NCI-H2029 treated with DMSO at 0.1 percent for 48 hours (cell line): ENCODE measurements at regions not wholly inside any gene's neighbourhood (a gene's known extent, or its start where the extent isn't known, plus 50 kb on each side); places are given as distances from the start of the nearest gene placed in this dataset.

Source experiments
- DNase-seq: peaks from one replicate; lab custom pipeline; 2025; lab: John Stamatoyannopoulos, UW

GRCh38 chr17:79501910-79502309 is 108.9 kb downstream of the RBFOX3 start:
- no peak for DNase-seq

- no peak for DNase-seq
Observed at GRCh38 chr17:79500745-79501618, 109.9 kb downstream of the RBFOX3 start.

- no peak for DNase-seq
Observed at GRCh38 chr17:79498854-79499253, 112.0 kb downstream of the RBFOX3 start.

GRCh38 chr17:79497777-79498348 is 113.0 kb downstream of the RBFOX3 start:
- DNase-seq = no peak

GRCh38 chr17:79496422-79497005 is 114.3 kb downstream of the RBFOX3 start:
- DNase-seq = no peak

- no peak for DNase-seq
Observed at GRCh38 chr17:79495665-79496064, 115.2 kb downstream of the RBFOX3 start.

GRCh38 chr17:79491006-79491405 is 119.8 kb downstream of the RBFOX3 start:
- no peak for DNase-seq

GRCh38 chr17:79490530-79490929 is 120.3 kb downstream of the RBFOX3 start:
- DNase-seq = no peak

- DNase-seq = no peak
Observed at GRCh38 chr17:79487149-79487548, 123.7 kb downstream of the RBFOX3 start.

GRCh38 chr17:79485991-79486390 is 124.9 kb downstream of the RBFOX3 start:
- no peak for DNase-seq

- DNase-seq = no peak
Observed at GRCh38 chr17:79485419-79485985, 125.3 kb downstream of the RBFOX3 start.

GRCh38 chr17:79484600-79485418 is 126.0 kb downstream of the RBFOX3 start:
- no peak for DNase-seq

GRCh38 chr17:79483842-79484241 is 127.0 kb downstream of the RBFOX3 start:
- DNase-seq = no peak

GRCh38 chr17:79482727-79483521 is 127.9 kb downstream of the RBFOX3 start:
- DNase-seq = no peak

GRCh38 chr17:79479876-79480275 is 131.0 kb downstream of the RBFOX3 start:
- no peak for DNase-seq

- no peak for DNase-seq
Observed at GRCh38 chr17:79478841-79479240, 132.0 kb downstream of the RBFOX3 start.

GRCh38 chr17:79478051-79478461 is 132.8 kb downstream of the RBFOX3 start:
- no peak for DNase-seq

GRCh38 chr17:79476074-79476652 is 134.7 kb downstream of the RBFOX3 start:
- DNase-seq = no peak

- DNase-seq = no peak
Observed at GRCh38 chr17:79473876-79474440, 136.9 kb downstream of the RBFOX3 start.

- DNase-seq = no peak
Observed at GRCh38 chr17:79473111-79473875, 137.6 kb downstream of the RBFOX3 start.
